NCI-H2107 treated with DMSO at 0.1 percent for 48 hours (cell line): ENCODE measurements at regions not wholly inside any gene's neighbourhood (a gene's known extent, or its start where the extent isn't known, plus 50 kb on each side); places are given as distances from the start of the nearest gene placed in this dataset.

ENCODE experiments used
- DNase-seq: peaks from one replicate; lab custom pipeline; 2025; ENCODE audit not compliant: unreplicated experiment; lab: John Stamatoyannopoulos, UW

- no peak for DNase-seq
Observed at GRCh38 chr5:124839371-124839998, 93.0 kb upstream of the ZNF608 start.

- peak; percentile 22 for DNase-seq
Observed at GRCh38 chr5:124841829-124842712, 95.6 kb upstream of the ZNF608 start.

- DNase-seq, result no peak
Observed at GRCh38 chr5:124842725-124843595, 96.5 kb upstream of the ZNF608 start.

- no peak for DNase-seq
Observed at GRCh38 chr5:124843596-124843899, 97.1 kb upstream of the ZNF608 start.

- DNase-seq, result no peak
Observed at GRCh38 chr5:124844371-124844920, 98.0 kb upstream of the ZNF608 start.

GRCh38 chr5:124847907-124848306 is 101.5 kb upstream of the ZNF608 start:
- peak; percentile 33 for DNase-seq

GRCh38 chr5:124849774-124850173 is 103.3 kb upstream of the ZNF608 start:
- DNase-seq, result peak; percentile 84

- DNase-seq, result no peak
Observed at GRCh38 chr5:124856726-124857125, 110.3 kb upstream of the ZNF608 start.

- no peak for DNase-seq
Observed at GRCh38 chr5:124858612-124859011, 112.2 kb upstream of the ZNF608 start.

GRCh38 chr5:124859027-124859426 is 112.6 kb upstream of the ZNF608 start:
- DNase-seq, result no peak

GRCh38 chr5:124859556-124860290 is 113.3 kb upstream of the ZNF608 start:
- no peak for DNase-seq

GRCh38 chr5:124860291-124860655 is 113.8 kb upstream of the ZNF608 start:
- no peak for DNase-seq

- no peak for DNase-seq
Observed at GRCh38 chr5:124865066-124865465, 118.6 kb upstream of the ZNF608 start.

- DNase-seq, result no peak
Observed at GRCh38 chr5:124865603-124866354, 119.3 kb upstream of the ZNF608 start.

- DNase-seq, result no peak
Observed at GRCh38 chr5:124866355-124867136, 120.1 kb upstream of the ZNF608 start.

- DNase-seq, result no peak
Observed at GRCh38 chr5:124867137-124867704, 120.8 kb upstream of the ZNF608 start.

- no peak for DNase-seq
Observed at GRCh38 chr5:124868676-124869075, 122.2 kb upstream of the ZNF608 start.

GRCh38 chr5:124869426-124870033 is 123.1 kb upstream of the ZNF608 start:
- DNase-seq, result no peak
